ENCODE measurements at regions not wholly inside any gene's neighbourhood (a gene's known extent, or its start where the extent isn't known, plus 50 kb on each side); places are given as distances from the start of the nearest gene placed in this dataset.

- Histone ChIP-seq H3K9me3 (ENCODE audit: control insufficient read depth, insufficient read depth, low read length) (peaks cover 6% of the 10 kb centered on the region), H4K20me1 (ENCODE audit: control insufficient read depth, insufficient read depth, low read depth, low read length) (no peaks in the 10 kb centered on the region), H3K36me3 (ENCODE audit: control insufficient read depth, low read length) (no peaks in the 10 kb centered on the region), H3K79me2 (ENCODE audit: control insufficient read depth, low read length) (no peaks in the 10 kb centered on the region), H3K4me1 (ENCODE audit: control insufficient read depth, low read length) (no peaks in the 10 kb centered on the region), H3K4me2 (ENCODE audit: low read length) (no peak overlapping the region), H3K27ac (ENCODE audit: low read depth, low read length) (no peak overlapping the region), H3K4me3 (ENCODE audit: low read length) (no peak overlapping the region), H3K27me3 (ENCODE audit: control insufficient read depth, low read length) (peaks cover 3% of the 10 kb centered on the region; the same call in 1 of the 2 replicates), H3F3A (ENCODE audit: control insufficient read depth, insufficient read depth) (no peaks in the 10 kb centered on the region), H3K9me2 (replicated peaks; ENCODE audit: control insufficient read depth, low read length) (no peaks in the 10 kb centered on the region)
- TF ChIP-seq CTCF (IDR thresholded peaks at IDR 0.05; ENCODE audit: low read depth, low read length, poor library complexity, severe bottlenecking) (no peak), EZH2phosphoT487 (IDR thresholded peaks at IDR 0.05; ENCODE audit: borderline replicate concordance, low read length) (no peak)
These were observed 136.1 kb downstream of the ZFP36L2 start for GRCh38 chr2:43090317-43090716.

- Histone ChIP-seq H3K4me2 (ENCODE audit: low read length) (no peak overlapping the region), H3K4me1 (ENCODE audit: control insufficient read depth, low read length) (no peaks in the 10 kb centered on the region), H4K20me1 (ENCODE audit: control insufficient read depth, insufficient read depth, low read depth, low read length) (no peaks in the 10 kb centered on the region), H3K27ac (ENCODE audit: low read depth, low read length) (no peak overlapping the region), H3K36me3 (ENCODE audit: control insufficient read depth, low read length) (no peaks in the 10 kb centered on the region), H3K9me3 (ENCODE audit: control insufficient read depth, insufficient read depth, low read length) (peaks cover 6% of the 10 kb centered on the region), H3K79me2 (ENCODE audit: control insufficient read depth, low read length) (no peaks in the 10 kb centered on the region), H3K27me3 (ENCODE audit: control insufficient read depth, low read length) (peaks cover 3% of the 10 kb centered on the region; the same call in 1 of the 2 replicates), H3K4me3 (ENCODE audit: low read length) (no peak overlapping the region), H3K9me2 (replicated peaks; ENCODE audit: control insufficient read depth, low read length) (no peaks in the 10 kb centered on the region), H3F3A (ENCODE audit: control insufficient read depth, insufficient read depth) (no peaks in the 10 kb centered on the region)
- TF ChIP-seq EZH2phosphoT487 (IDR thresholded peaks at IDR 0.05; ENCODE audit: borderline replicate concordance, low read length): no peak
- no peak for TF ChIP-seq CTCF (IDR thresholded peaks at IDR 0.05; ENCODE audit: low read depth, low read length, poor library complexity, severe bottlenecking)
These were observed 138.0 kb downstream of the ZFP36L2 start for GRCh38 chr2:43088143-43089073.

GRCh38 chr2:43087413-43087812 lies 139.0 kb downstream of the ZFP36L2 start:
- Histone ChIP-seq H3K4me3 (ENCODE audit: low read length) (no peak overlapping the region), H4K20me1 (ENCODE audit: control insufficient read depth, insufficient read depth, low read depth, low read length) (no peaks in the 10 kb centered on the region), H3K79me2 (ENCODE audit: control insufficient read depth, low read length) (no peaks in the 10 kb centered on the region), H3K4me1 (ENCODE audit: control insufficient read depth, low read length) (no peaks in the 10 kb centered on the region), H3K36me3 (ENCODE audit: control insufficient read depth, low read length) (no peaks in the 10 kb centered on the region), H3K27me3 (ENCODE audit: control insufficient read depth, low read length) (no peaks in the 10 kb centered on the region; the same call in 1 of the 2 replicates), H3F3A (ENCODE audit: control insufficient read depth, insufficient read depth) (no peaks in the 10 kb centered on the region), H3K4me2 (ENCODE audit: low read length) (no peak overlapping the region), H3K9me2 (replicated peaks; ENCODE audit: control insufficient read depth, low read length) (no peaks in the 10 kb centered on the region), H3K27ac (ENCODE audit: low read depth, low read length) (no peak overlapping the region), H3K9me3 (ENCODE audit: control insufficient read depth, insufficient read depth, low read length) (peaks cover 6% of the 10 kb centered on the region)
- TF ChIP-seq CTCF (IDR thresholded peaks at IDR 0.05; ENCODE audit: low read depth, low read length, poor library complexity, severe bottlenecking) (no peak), EZH2phosphoT487 (IDR thresholded peaks at IDR 0.05; ENCODE audit: borderline replicate concordance, low read length) (no peak)
